CD4-positive, alpha-beta T cell (primary cell): ENCODE measurements at regions not wholly inside any gene's neighbourhood (a gene's known extent, or its start where the extent isn't known, plus 50 kb on each side); places are given as distances from the start of the nearest gene placed in this dataset.

ENCODE experiments used
- ATAC-seq: fragments of 200-7000 bp; cut with Tn5 transposase; one replicate; pipeline ENCODE4 v1.10.0; 2022; ENCODE audit warnings: mild to moderate bottlenecking; ENCODE audit not compliant: poor library complexity
- CTCF ChIA-PET: fragments of 350-600 bp; sonication (Branson Sonifier 250); formaldehyde crosslinking; loops from one replicate; lab custom pipeline; 2021; ENCODE audit warnings: antibody characterized with exemption, inconsistent platforms; lab: Charles Lee
- POLR2A ChIA-PET: fragments of 350-600 bp; sonication (Branson Sonifier 250); formaldehyde crosslinking; loops from one replicate; lab custom pipeline; 2021; ENCODE audit warnings: antibody characterized with exemption, inconsistent platforms; lab: Charles Lee
- DNase-seq, 14 experiments: peaks; one replicate each; pipeline ENCODE4 v3.0.0-alpha.2; 2013 to 2020; ENCODE audit warnings: mixed read lengths in 2 of 14
- H3K27ac ChIP-seq, 2 donors: one replicate each; pipeline versions ENCODE4 v1.5.1 to v1.7.0; 2013; ENCODE audit warnings: low read length in 2 of 2, low read depth in 1 of 2, mild to moderate bottlenecking in 1 of 2
- H3K27me3 ChIP-seq, 2 experiments: 1 replicate in 1 of 2; 2 replicates in 1 of 2; pipeline versions ENCODE4 v1.6.1 to v1.7.0; 2013; ENCODE audit warnings: low read length in 2 of 2, control low read depth in 1 of 2, mild to moderate bottlenecking in 1 of 2, moderate library complexity in 1 of 2; ENCODE audit not compliant: insufficient read depth in 2 of 2, control insufficient read depth in 1 of 2
- H3K36me3 ChIP-seq: one replicate; pipeline ENCODE4 v1.6.1; 2013; ENCODE audit warnings: low read length, control low read depth; ENCODE audit not compliant: insufficient read depth
- H3K4me1 ChIP-seq: one replicate; pipeline ENCODE4 v1.6.1; 2013; ENCODE audit warnings: low read length, control low read depth; ENCODE audit not compliant: insufficient read depth
- H3K4me3 ChIP-seq: one replicate; pipeline ENCODE4 v1.5.1; 2013; ENCODE audit warnings: mild to moderate bottlenecking, low read length, moderate library complexity
- H3K9me3 ChIP-seq, 2 experiments: 1 replicate in 1 of 2; 2 replicates in 1 of 2; pipeline versions ENCODE4 v1.6.1 to v1.7.0; 2013; ENCODE audit warnings: low read length in 2 of 2, mild to moderate bottlenecking in 2 of 2, control low read depth in 1 of 2, moderate library complexity in 1 of 2; ENCODE audit not compliant: control insufficient read depth in 1 of 2, insufficient read depth in 1 of 2
- H3K27ac Mint-ChIP-seq: one replicate; pipeline ENCODE4 v1.8.0; 2020; ENCODE audit warnings: mixed read lengths
- H3K27me3 Mint-ChIP-seq: one replicate; pipeline ENCODE4 v1.8.0; 2021; ENCODE audit warnings: mixed read lengths
- H3K36me3 Mint-ChIP-seq: one replicate; pipeline ENCODE4 v1.8.0; 2021; ENCODE audit warnings: low read depth, mixed read lengths
- H3K4me1 Mint-ChIP-seq: one replicate; pipeline ENCODE4 v1.8.0; 2021; ENCODE audit warnings: low read depth, mixed read lengths
- H3K4me3 Mint-ChIP-seq: one replicate; pipeline ENCODE4 v1.8.0; 2020; ENCODE audit warnings: mild to moderate bottlenecking, mixed read lengths
- H3K9me3 Mint-ChIP-seq: one replicate; pipeline ENCODE4 v1.8.0; 2020; ENCODE audit warnings: mixed read lengths
- intact Hi-C, 2 experiments: fragments of 100-400 bp; cut with DNase I in 1 of 2; cut with micrococcal nuclease in 1 of 2; formaldehyde crosslinking; loops; one replicate each; pipeline versions ENCODE4 v1.15.1 to v1.9.0; 2023 to 2025; cut with DNase I, micrococcal nuclease
- TF ChIP-seq, protein P1 (sequence below): fragments of 200-600 bp; IDR thresholded peaks from one replicate; pipeline ENCODE4 v1.8.0; 2022; ENCODE audit warnings: antibody characterized with exemption, mild to moderate bottlenecking

DNA sequence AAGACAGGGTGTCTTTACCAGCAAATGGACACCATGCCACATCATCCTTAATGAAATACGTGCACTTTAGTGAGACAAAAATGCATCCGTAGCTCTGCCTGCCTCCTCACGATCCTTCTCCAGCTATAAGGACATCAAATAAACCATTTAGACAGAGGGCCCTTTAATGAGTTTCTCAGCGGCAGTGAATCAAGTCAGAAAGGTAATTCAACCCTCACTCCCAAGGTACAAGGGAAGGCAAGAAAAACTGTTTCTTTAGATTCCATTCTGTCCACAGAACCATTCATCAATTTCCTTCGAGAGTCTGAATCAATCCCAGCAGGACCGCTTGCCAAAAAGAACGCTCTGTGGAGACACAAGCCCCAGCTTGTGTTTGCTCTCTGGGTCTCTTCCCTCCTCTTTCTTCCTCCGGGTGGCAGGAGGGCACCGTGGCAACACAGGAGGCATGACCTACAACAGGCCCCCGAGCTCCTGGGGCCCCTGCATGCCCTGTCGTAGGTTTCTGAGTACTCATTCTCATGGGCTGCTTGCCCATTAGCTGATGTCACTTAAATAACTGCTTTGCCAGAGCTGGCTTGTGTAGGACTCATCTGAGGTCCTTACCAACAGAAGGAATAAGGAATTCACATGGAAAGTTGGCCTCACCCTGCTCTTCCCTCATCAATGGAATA is 297.8 kb upstream of the PRKCQ start:
- H3K4me3 ChIP-seq: no peak overlapping the region
- POLR2A ChIA-PET: no interaction called here
- Mint-ChIP-seq H3K9me3 (no peaks in the 10 kb centered on the region), H3K27me3 (peaks cover 23% of the 10 kb centered on the region), H3K4me3 (no peak overlapping the region), H3K4me1 (no peaks in the 10 kb centered on the region), H3K27ac (no peak overlapping the region), H3K36me3 (no peaks in the 10 kb centered on the region)
- no peak for DNase-seq
- CTCF ChIA-PET: no interaction called here
- H3K36me3 ChIP-seq: no peaks in the 10 kb centered on the region
- no peak overlapping the region for H3K27ac ChIP-seq
- intact Hi-C loops: no loop called here
- H3K9me3 ChIP-seq: no peaks in the 10 kb centered on the region
- H3K27me3 ChIP-seq: peaks cover 11 to 17% of the 10 kb centered on the region in 2 experiments
- H3K4me1 ChIP-seq: no peaks in the 10 kb centered on the region
- TF ChIP-seq, protein P1, sequence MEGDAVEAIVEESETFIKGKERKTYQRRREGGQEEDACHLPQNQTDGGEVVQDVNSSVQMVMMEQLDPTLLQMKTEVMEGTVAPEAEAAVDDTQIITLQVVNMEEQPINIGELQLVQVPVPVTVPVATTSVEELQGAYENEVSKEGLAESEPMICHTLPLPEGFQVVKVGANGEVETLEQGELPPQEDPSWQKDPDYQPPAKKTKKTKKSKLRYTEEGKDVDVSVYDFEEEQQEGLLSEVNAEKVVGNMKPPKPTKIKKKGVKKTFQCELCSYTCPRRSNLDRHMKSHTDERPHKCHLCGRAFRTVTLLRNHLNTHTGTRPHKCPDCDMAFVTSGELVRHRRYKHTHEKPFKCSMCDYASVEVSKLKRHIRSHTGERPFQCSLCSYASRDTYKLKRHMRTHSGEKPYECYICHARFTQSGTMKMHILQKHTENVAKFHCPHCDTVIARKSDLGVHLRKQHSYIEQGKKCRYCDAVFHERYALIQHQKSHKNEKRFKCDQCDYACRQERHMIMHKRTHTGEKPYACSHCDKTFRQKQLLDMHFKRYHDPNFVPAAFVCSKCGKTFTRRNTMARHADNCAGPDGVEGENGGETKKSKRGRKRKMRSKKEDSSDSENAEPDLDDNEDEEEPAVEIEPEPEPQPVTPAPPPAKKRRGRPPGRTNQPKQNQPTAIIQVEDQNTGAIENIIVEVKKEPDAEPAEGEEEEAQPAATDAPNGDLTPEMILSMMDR: no peak
- no peak for ATAC-seq

DNA sequence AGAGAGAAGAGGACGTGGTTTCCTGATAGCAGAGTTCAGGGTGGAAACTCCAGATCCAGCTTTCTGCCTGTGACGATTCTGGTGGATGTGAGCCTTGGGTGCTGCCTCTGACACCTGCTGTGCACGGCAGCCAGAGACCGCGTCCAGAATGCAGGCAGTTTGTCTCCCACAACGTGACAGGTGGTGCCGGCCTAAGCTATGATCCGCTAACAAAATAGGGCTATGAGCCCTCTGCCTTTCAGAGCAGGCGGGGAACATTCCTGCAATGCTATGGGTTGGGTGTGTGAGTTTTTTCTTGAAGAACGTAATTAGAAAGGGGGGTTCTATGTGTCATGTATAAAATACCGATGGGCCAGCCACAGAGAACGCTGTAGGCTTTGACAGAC is 297.3 kb upstream of the PRKCQ start:
- Mint-ChIP-seq H3K4me1 (no peaks in the 10 kb centered on the region), H3K27ac (no peak overlapping the region), H3K36me3 (no peaks in the 10 kb centered on the region), H3K9me3 (no peaks in the 10 kb centered on the region), H3K27me3 (peaks cover 23% of the 10 kb centered on the region), H3K4me3 (no peak overlapping the region)
- ATAC-seq (no peak), DNase-seq (no peak)
- Histone ChIP-seq H3K36me3 (no peaks in the 10 kb centered on the region), H3K27ac (no peak overlapping the region), H3K4me3 (no peak overlapping the region), H3K4me1 (no peaks in the 10 kb centered on the region), H3K27me3 (peaks cover 11 to 17% of the 10 kb centered on the region in 2 experiments), H3K9me3 (no peaks in the 10 kb centered on the region)
- ChIA-PET CTCF (no interaction called here), POLR2A (no interaction called here)
- TF ChIP-seq, protein P1: no peak
- intact Hi-C loops: no loop called here

DNA sequence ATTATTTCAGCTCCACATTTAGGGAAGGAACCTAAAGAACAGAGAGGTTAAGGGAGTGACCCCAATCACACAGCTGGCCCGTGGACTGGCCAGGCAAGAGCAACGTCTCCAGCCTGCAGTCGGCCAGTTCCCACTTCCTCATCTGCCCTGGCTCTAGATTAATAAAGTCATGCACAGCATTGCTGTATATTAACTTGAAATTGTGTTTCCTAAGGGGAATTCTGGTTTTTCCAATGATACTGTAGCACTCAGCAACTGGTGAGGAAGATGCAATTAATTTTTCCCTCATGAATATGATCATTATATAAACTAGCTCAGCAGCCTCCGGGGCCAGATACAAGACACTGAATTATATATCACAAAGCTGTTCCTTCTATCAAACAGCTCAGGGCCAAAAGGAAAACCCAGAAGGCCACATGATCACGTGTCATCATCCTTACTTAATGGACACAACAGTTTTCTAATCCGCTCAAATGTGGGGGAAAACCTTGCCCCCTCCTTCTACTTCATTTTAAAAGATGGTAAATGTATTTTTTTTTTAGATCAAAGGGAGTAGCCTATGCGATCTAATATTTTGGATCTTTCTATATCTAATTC is 295.3 kb upstream of the PRKCQ start:
- no peaks in the 10 kb centered on the region for H3K36me3 Mint-ChIP-seq
- ChIA-PET POLR2A (no interaction called here), CTCF (no interaction called here)
- intact Hi-C loops: no loop called here
- Histone ChIP-seq H3K9me3 (no peaks in the 10 kb centered on the region), H3K4me3 (no peak overlapping the region), H3K4me1 (no peaks in the 10 kb centered on the region), H3K27me3 (peaks cover 15 to 17% of the 10 kb centered on the region in 2 experiments), H3K27ac (no peak overlapping the region), H3K36me3 (no peaks in the 10 kb centered on the region)
- TF ChIP-seq, protein P1: no peak
- H3K4me3 Mint-ChIP-seq: no peak overlapping the region
- ATAC-seq (no peak), DNase-seq (no peak)
- H3K9me3 Mint-ChIP-seq: no peaks in the 10 kb centered on the region
- H3K4me1 Mint-ChIP-seq: no peaks in the 10 kb centered on the region
- peaks cover 33% of the 10 kb centered on the region for H3K27me3 Mint-ChIP-seq
- no peak overlapping the region for H3K27ac Mint-ChIP-seq
